GM19468 (cell line): ENCODE measurements at regions not wholly inside any gene's neighbourhood (a gene's known extent, or its start where the extent isn't known, plus 50 kb on each side); places are given as distances from the start of the nearest gene placed in this dataset.
"Not testable (repeated sequence)": the region's sequence is repeated elsewhere in the genome, so short reads cannot be mapped to it uniquely, and the experiment has no call there.

ENCODE experiments used
- ATAC-seq: cut with Tn5 transposase; IDR thresholded peaks from one replicate; pipeline ENCODE4 v1.9.1; 2021; ENCODE audit warnings: mild to moderate bottlenecking, moderate library complexity, moderate number of reproducible peaks; ENCODE audit not compliant: unreplicated experiment; ENCODE audit errors: extremely low read depth

GRCh38 chr13:90910018-90910639 lies 437.4 kb upstream of the MIR17HG start:
- no peak for ATAC-seq

- no peak for ATAC-seq
These were observed 435.2 kb upstream of the MIR17HG start for GRCh38 chr13:90912247-90912646.

- ATAC-seq: no peak
These were observed 429.0 kb upstream of the MIR17HG start for GRCh38 chr13:90918536-90918935.

- ATAC-seq: no peak
These were observed 428.3 kb upstream of the MIR17HG start for GRCh38 chr13:90919153-90919552.

- no peak for ATAC-seq
These were observed 421.0 kb upstream of the MIR17HG start for GRCh38 chr13:90926459-90926858.

GRCh38 chr13:90928109-90928508 lies 419.4 kb upstream of the MIR17HG start:
- ATAC-seq: no peak

GRCh38 chr13:90933097-90933826 lies 414.2 kb upstream of the MIR17HG start:
- no peak for ATAC-seq

GRCh38 chr13:90934741-90935140 lies 412.7 kb upstream of the MIR17HG start:
- no peak for ATAC-seq

- ATAC-seq: no peak
These were observed 408.6 kb upstream of the MIR17HG start for GRCh38 chr13:90938848-90939247.

- ATAC-seq: no peak
These were observed 403.5 kb upstream of the MIR17HG start for GRCh38 chr13:90943946-90944345.

- ATAC-seq: not testable (repeated sequence)
These were observed 402.3 kb upstream of the MIR17HG start for GRCh38 chr13:90945146-90945545.

GRCh38 chr13:90946125-90946524 lies 401.4 kb upstream of the MIR17HG start:
- ATAC-seq: not testable (repeated sequence)

GRCh38 chr13:90947976-90948375 lies 399.5 kb upstream of the MIR17HG start:
- ATAC-seq: no peak

- ATAC-seq: no peak
These were observed 397.3 kb upstream of the MIR17HG start for GRCh38 chr13:90950160-90950559.

GRCh38 chr13:90951663-90952062 lies 395.8 kb upstream of the MIR17HG start:
- no peak for ATAC-seq

- ATAC-seq: no peak
These were observed 395.2 kb upstream of the MIR17HG start for GRCh38 chr13:90952326-90952725.

GRCh38 chr13:90954605-90955195 lies 392.8 kb upstream of the MIR17HG start:
- no peak for ATAC-seq

GRCh38 chr13:90956031-90956430 lies 391.5 kb upstream of the MIR17HG start:
- no peak for ATAC-seq

GRCh38 chr13:90958866-90959265 lies 388.6 kb upstream of the MIR17HG start:
- no peak for ATAC-seq

GRCh38 chr13:90968166-90968904 lies 379.2 kb upstream of the MIR17HG start:
- no peak for ATAC-seq
